H9 (cell line): ENCODE measurements at regions not wholly inside any gene's neighbourhood (a gene's known extent, or its start where the extent isn't known, plus 50 kb on each side); places are given as distances from the start of the nearest gene placed in this dataset.

Source experiments
- DNase-seq: peaks from one replicate; pipeline ENCODE4 v3.0.0-alpha.2; 2017
- H2AFZ ChIP-seq: one replicate; pipeline ENCODE4 v1.6.1; 2013; ENCODE audit warnings: mild to moderate bottlenecking, low read length, control low read depth, moderate library complexity
- H2AK5ac ChIP-seq: 2 replicates; pipeline ENCODE4 v1.6.1; 2013; ENCODE audit warnings: low read length, control low read depth, mixed read lengths; ENCODE audit not compliant: insufficient read length
- H2BK120ac ChIP-seq: one replicate; pipeline ENCODE4 v1.6.1; 2013; ENCODE audit warnings: low read depth, mild to moderate bottlenecking, low read length, control low read depth, inconsistent platforms; ENCODE audit not compliant: poor library complexity, severe bottlenecking
- H2BK12ac ChIP-seq: 2 replicates; pipeline ENCODE4 v1.6.1; 2013; ENCODE audit warnings: low read length, control low read depth, mixed read lengths, low read depth; ENCODE audit not compliant: insufficient read length
- H2BK15ac ChIP-seq: 2 replicates; pipeline ENCODE4 v1.6.1; 2013; ENCODE audit warnings: low read depth, low read length, control low read depth
- H2BK20ac ChIP-seq: one replicate; pipeline ENCODE4 v1.6.1; 2013; ENCODE audit warnings: low read depth, mild to moderate bottlenecking, low read length, control low read depth, inconsistent platforms; ENCODE audit not compliant: poor library complexity, severe bottlenecking
- H2BK5ac ChIP-seq: 2 replicates; pipeline ENCODE4 v1.6.1; 2013; ENCODE audit warnings: low read length, control low read depth, mixed read lengths; ENCODE audit not compliant: insufficient read length
- H3K14ac ChIP-seq: 2 replicates; pipeline ENCODE4 v1.6.1; 2013; ENCODE audit warnings: low read length, control low read depth; ENCODE audit not compliant: insufficient read depth
- H3K18ac ChIP-seq: 2 replicates; pipeline ENCODE4 v1.6.1; 2013; ENCODE audit warnings: low read depth, mild to moderate bottlenecking, mixed read lengths, low read length, control low read depth; ENCODE audit not compliant: insufficient read length
- H3K23ac ChIP-seq: 2 replicates; pipeline ENCODE4 v1.6.1; 2013; ENCODE audit warnings: low read length, control low read depth, mixed read lengths, low read depth; ENCODE audit not compliant: insufficient read length
- H3K23me2 ChIP-seq: 2 replicates; pipeline ENCODE4 v1.6.1; 2013; ENCODE audit warnings: low read depth, mild to moderate bottlenecking, mixed read lengths, low read length, control low read depth; ENCODE audit not compliant: insufficient read length, poor library complexity, severe bottlenecking
- H3K27ac ChIP-seq: 2 replicates; pipeline ENCODE4 v1.5.1; 2013; ENCODE audit warnings: low read length, control low read depth, mixed read lengths, low read depth; ENCODE audit not compliant: insufficient read length
- H3K27me3 ChIP-seq: 2 replicates; pipeline ENCODE4 v1.6.1; 2013; ENCODE audit warnings: low read length, control low read depth, inconsistent platforms; ENCODE audit not compliant: insufficient read depth
- H3K4ac ChIP-seq: 2 replicates; pipeline ENCODE4 v1.6.1; 2013; ENCODE audit warnings: low read depth, mild to moderate bottlenecking, control low read depth, inconsistent platforms, low read length, moderate library complexity
- H3K4me1 ChIP-seq: 2 replicates; pipeline ENCODE4 v1.6.1; 2013; ENCODE audit warnings: low read length, control low read depth, inconsistent platforms; ENCODE audit not compliant: insufficient read depth
- H3K4me2 ChIP-seq: 2 replicates; pipeline ENCODE4 v1.6.1; 2013; ENCODE audit warnings: low read length, control low read depth, mixed read lengths; ENCODE audit not compliant: insufficient read length, insufficient read depth
- H3K56ac ChIP-seq: 2 replicates; pipeline ENCODE4 v1.6.1; 2013; ENCODE audit warnings: low read depth, mild to moderate bottlenecking, mixed read lengths, low read length, control low read depth; ENCODE audit not compliant: insufficient read length
- H3K79me1 ChIP-seq: 2 replicates; pipeline ENCODE4 v1.6.1; 2013; ENCODE audit warnings: low read depth, mild to moderate bottlenecking, moderate library complexity, low read length, control low read depth, inconsistent platforms; ENCODE audit not compliant: insufficient read depth, poor library complexity, severe bottlenecking
- H3K79me2 ChIP-seq: 2 replicates; pipeline ENCODE4 v1.6.1; 2013; ENCODE audit warnings: low read length, control low read depth, inconsistent platforms; ENCODE audit not compliant: insufficient read depth
- H3K9ac ChIP-seq: 2 replicates; pipeline ENCODE4 v1.6.1; 2013; ENCODE audit warnings: low read length, control low read depth, mixed read lengths; ENCODE audit not compliant: insufficient read length; ENCODE audit errors: extremely low read depth
- H3K9me3 ChIP-seq: one replicate; pipeline ENCODE4 v1.6.1; 2013; ENCODE audit warnings: low read depth, low read length, inconsistent platforms; ENCODE audit not compliant: control insufficient read depth
- H3T11ph ChIP-seq: one replicate; pipeline ENCODE4 v1.6.1; 2013; ENCODE audit warnings: mild to moderate bottlenecking, low read length, control low read depth, inconsistent platforms
- H4K20me1 ChIP-seq: one replicate; pipeline ENCODE4 v1.6.1; 2013; ENCODE audit not compliant: control insufficient read depth, insufficient read length, insufficient read depth
- H4K5ac ChIP-seq: 2 replicates; pipeline ENCODE4 v1.6.1; 2013; ENCODE audit warnings: low read depth, mild to moderate bottlenecking, mixed read lengths, low read length, control low read depth; ENCODE audit not compliant: insufficient read length
- H4K8ac ChIP-seq: replicated peaks from 2 replicates; pipeline ENCODE4 v1.6.1; 2013; ENCODE audit warnings: low read length, control low read depth, mixed read lengths, low read depth; ENCODE audit not compliant: insufficient read length
- H4K91ac ChIP-seq: 2 replicates; pipeline ENCODE4 v1.6.1; 2013; ENCODE audit warnings: low read depth, mild to moderate bottlenecking, moderate library complexity, mixed read lengths, low read length, control low read depth; ENCODE audit not compliant: insufficient read length
- H3K27ac Mint-ChIP-seq, 3 experiments: 2 replicates in 2 of 3; 3 replicates in 1 of 3; pipeline ENCODE4 v1.8.0; 2020 to 2021; ENCODE audit warnings: mixed read lengths in 3 of 3, mild to moderate bottlenecking in 1 of 3, moderate library complexity in 1 of 3
- H3K27me3 Mint-ChIP-seq: 2 replicates; pipeline ENCODE4 v1.8.0; 2021; ENCODE audit warnings: low read depth, mild to moderate bottlenecking, moderate library complexity, mixed read lengths
- H3K36me3 Mint-ChIP-seq, 3 experiments: 2 replicates in 2 of 3; 3 replicates in 1 of 3; pipeline ENCODE4 v1.8.0; 2020 to 2021; ENCODE audit warnings: low read depth in 3 of 3, mixed read lengths in 3 of 3; ENCODE audit not compliant: insufficient read depth in 1 of 3
- H3K4me1 Mint-ChIP-seq, 2 experiments: 2 replicates each; pipeline ENCODE4 v1.8.0; 2020; ENCODE audit warnings: mixed read lengths in 2 of 2
- H3K4me3 Mint-ChIP-seq, 2 experiments: 2 replicates in 1 of 2; 3 replicates in 1 of 2; pipeline ENCODE4 v1.8.0; 2020 to 2021; ENCODE audit warnings: mild to moderate bottlenecking in 2 of 2, mixed read lengths in 2 of 2, moderate library complexity in 1 of 2
- H3K9me3 Mint-ChIP-seq, 2 experiments: 2 replicates in 1 of 2; 3 replicates in 1 of 2; pipeline ENCODE4 v1.8.0; 2020; ENCODE audit warnings: mild to moderate bottlenecking in 2 of 2, mixed read lengths in 2 of 2, moderate library complexity in 1 of 2
- WGBS: extraction: QIAGEN DNeasy Blood & Tissue Kit; methylation state at CpG from one replicate; pipeline ENCODE4 v1.1.7; 2013; ENCODE audit warnings: missing lambda C conversion rate, low lambda C conversion rate, mixed read lengths; ENCODE audit not compliant: insufficient read length; ENCODE audit errors: extremely low coverage; 5-methylcytosine and 5-hydroxymethylcytosine counted together
- TF ChIP-seq, protein P1 (sequence below): fragments of 200-600 bp; sonication (generic); conservative IDR thresholded peaks from 3 replicates; pipeline ENCODE4 v1.8.0; 2021; ENCODE audit warnings: antibody characterized with exemption, mild to moderate bottlenecking

DNA sequence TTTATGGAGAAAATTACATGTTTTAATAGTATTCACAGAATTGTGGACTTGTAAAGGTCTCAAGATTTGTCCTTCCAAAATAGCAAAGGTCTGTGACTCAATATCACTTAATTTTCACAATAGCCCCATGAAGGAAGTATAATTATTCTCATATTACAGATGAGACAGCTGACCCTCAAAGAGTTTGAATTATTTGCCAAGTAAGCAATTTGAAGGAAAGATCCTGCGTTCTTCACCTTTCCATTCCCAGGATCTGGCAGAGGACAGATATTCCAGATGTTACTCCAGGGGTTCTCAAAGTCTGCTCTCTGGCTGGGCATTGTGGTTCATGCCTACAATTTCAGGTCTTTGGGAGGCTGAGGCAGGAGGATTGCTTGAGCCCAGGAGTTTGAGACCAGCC, 559.4 kb upstream of the AUTS2 start:
- Histone ChIP-seq H3K79me2 (no peaks in the 10 kb centered on the region), H2AFZ (no peak overlapping the region), H4K91ac (no peak overlapping the region), H3K56ac (no peak overlapping the region), H3K23me2 (no peaks in the 10 kb centered on the region), H2BK5ac (no peak overlapping the region), H2BK15ac (no peak overlapping the region), H3K79me1 (no peaks in the 10 kb centered on the region), H3K27ac (no peak overlapping the region), H4K20me1 (no peaks in the 10 kb centered on the region), H2BK12ac (no peak overlapping the region), H3K23ac (no peak overlapping the region), H3K27me3 (no peaks in the 10 kb centered on the region), H3T11ph (no peak overlapping the region), H3K9ac (no peak overlapping the region), H3K18ac (no peak overlapping the region), H3K4me2 (no peak overlapping the region), H3K4ac (no peak overlapping the region), H4K5ac (no peak overlapping the region), H2BK120ac (no peak overlapping the region), H3K4me1 (no peaks in the 10 kb centered on the region), H2BK20ac (no peak overlapping the region), H3K9me3 (no peaks in the 10 kb centered on the region), H3K14ac (no peak overlapping the region), H4K8ac (no peak overlapping the region), H2AK5ac (no peak overlapping the region)
- Mint-ChIP-seq H3K27me3 (peaks cover 2% of the 10 kb centered on the region; the same call in 1 of the 2 replicates), H3K27ac (no peak overlapping the region), H3K9me3 (peaks cover 4 to 16% of the 10 kb centered on the region in 2 experiments; a peak in 3 of 5 replicates), H3K36me3 (peaks cover 0 to 3% (median 2%) of the 10 kb centered on the region in 3 experiments; a peak in 4 of 7 replicates), H3K4me1 (no peaks in the 10 kb centered on the region), H3K4me3 (no peak overlapping the region)
- no peak for DNase-seq
- no CpG with 5 or more reads among the region's 1 CpG for WGBS
- TF ChIP-seq, protein P1, sequence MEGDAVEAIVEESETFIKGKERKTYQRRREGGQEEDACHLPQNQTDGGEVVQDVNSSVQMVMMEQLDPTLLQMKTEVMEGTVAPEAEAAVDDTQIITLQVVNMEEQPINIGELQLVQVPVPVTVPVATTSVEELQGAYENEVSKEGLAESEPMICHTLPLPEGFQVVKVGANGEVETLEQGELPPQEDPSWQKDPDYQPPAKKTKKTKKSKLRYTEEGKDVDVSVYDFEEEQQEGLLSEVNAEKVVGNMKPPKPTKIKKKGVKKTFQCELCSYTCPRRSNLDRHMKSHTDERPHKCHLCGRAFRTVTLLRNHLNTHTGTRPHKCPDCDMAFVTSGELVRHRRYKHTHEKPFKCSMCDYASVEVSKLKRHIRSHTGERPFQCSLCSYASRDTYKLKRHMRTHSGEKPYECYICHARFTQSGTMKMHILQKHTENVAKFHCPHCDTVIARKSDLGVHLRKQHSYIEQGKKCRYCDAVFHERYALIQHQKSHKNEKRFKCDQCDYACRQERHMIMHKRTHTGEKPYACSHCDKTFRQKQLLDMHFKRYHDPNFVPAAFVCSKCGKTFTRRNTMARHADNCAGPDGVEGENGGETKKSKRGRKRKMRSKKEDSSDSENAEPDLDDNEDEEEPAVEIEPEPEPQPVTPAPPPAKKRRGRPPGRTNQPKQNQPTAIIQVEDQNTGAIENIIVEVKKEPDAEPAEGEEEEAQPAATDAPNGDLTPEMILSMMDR: no peak
